ENCODE measurements at regions not wholly inside any gene's neighbourhood (a gene's known extent, or its start where the extent isn't known, plus 50 kb on each side); places are given as distances from the start of the nearest gene placed in this dataset.

DNA sequence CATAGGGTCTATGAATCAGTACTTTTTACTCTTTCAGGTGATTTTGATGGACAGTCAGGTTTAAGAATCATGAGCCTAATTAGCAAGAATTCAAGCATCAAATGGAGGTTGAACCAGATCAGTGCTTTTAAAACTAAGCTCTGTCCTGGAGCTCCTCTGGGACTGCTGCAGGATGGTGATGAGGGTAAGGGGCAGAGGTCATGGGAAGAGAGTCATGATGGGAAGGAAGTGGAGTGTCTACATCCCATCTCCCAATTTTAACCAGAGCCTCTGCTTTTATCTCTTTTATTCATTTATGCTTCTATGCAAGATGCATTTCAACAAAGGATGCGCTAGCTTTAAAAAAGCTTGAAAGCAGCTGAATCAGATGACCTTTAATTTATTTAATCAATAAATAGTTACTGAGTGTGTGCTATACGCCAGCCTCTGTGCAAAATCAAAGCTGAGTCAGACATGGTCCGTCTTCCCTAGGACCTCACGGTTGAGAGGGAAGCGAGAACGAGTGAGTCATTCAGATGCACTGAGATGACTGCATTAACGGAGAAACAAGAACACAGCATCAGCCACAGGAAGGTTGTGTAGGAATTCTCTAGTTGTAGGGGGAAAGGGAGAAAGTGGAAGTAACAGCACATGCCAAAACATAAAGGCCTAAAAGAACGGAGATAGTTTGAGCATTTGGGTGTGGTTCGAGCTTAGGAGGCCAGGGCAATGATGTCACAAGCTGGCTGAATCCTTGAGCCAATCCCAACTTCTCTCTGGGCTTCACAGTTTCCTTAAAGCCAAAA, 441.6 kb upstream of the BRINP1 start:
- Histone ChIP-seq H3K9me3 (no peaks in the 10 kb centered on the region), H3K4me3 (no peak overlapping the region), H3K27me3 (no peaks in the 10 kb centered on the region), H3K27ac (peak overlapping the region; percentile 43 to 48), H3K4me1 (no peaks in the 10 kb centered on the region), H3K36me3 (no peaks in the 10 kb centered on the region)
- TF ChIP-seq, protein P1, sequence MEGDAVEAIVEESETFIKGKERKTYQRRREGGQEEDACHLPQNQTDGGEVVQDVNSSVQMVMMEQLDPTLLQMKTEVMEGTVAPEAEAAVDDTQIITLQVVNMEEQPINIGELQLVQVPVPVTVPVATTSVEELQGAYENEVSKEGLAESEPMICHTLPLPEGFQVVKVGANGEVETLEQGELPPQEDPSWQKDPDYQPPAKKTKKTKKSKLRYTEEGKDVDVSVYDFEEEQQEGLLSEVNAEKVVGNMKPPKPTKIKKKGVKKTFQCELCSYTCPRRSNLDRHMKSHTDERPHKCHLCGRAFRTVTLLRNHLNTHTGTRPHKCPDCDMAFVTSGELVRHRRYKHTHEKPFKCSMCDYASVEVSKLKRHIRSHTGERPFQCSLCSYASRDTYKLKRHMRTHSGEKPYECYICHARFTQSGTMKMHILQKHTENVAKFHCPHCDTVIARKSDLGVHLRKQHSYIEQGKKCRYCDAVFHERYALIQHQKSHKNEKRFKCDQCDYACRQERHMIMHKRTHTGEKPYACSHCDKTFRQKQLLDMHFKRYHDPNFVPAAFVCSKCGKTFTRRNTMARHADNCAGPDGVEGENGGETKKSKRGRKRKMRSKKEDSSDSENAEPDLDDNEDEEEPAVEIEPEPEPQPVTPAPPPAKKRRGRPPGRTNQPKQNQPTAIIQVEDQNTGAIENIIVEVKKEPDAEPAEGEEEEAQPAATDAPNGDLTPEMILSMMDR (IDR thresholded peaks at IDR 0.05): no peak
- DNase-seq (ENCODE audit: low spot score): no peak

DNA sequence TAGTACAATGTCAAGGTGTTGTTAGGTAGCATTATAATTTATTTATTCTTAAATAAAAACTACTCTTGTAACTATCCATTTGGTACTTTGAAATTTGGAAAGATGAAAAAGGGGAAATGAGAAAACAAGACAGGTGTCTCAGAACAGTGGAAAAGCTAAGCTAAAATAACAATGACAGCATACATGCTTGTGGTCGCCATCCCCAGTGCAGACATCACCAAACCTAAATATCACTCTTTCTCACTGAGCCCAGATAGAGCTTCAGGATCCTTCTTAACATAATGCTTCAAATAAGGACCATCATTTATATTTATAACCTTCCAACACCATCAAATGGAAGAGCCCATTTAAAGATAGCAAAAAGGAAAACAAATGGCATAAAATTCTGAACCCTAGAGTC, 434.4 kb upstream of the BRINP1 start:
- no peak for DNase-seq (ENCODE audit: low spot score)
- TF ChIP-seq, protein P1 (IDR thresholded peaks at IDR 0.05): no peak
- no peak overlapping the region for H3K27ac ChIP-seq
- no peaks in the 10 kb centered on the region for H3K9me3 ChIP-seq
- H3K27me3 ChIP-seq: no peaks in the 10 kb centered on the region
- no peaks in the 10 kb centered on the region for H3K36me3 ChIP-seq
- no peak overlapping the region for H3K4me3 ChIP-seq
- no peaks in the 10 kb centered on the region for H3K4me1 ChIP-seq

DNA sequence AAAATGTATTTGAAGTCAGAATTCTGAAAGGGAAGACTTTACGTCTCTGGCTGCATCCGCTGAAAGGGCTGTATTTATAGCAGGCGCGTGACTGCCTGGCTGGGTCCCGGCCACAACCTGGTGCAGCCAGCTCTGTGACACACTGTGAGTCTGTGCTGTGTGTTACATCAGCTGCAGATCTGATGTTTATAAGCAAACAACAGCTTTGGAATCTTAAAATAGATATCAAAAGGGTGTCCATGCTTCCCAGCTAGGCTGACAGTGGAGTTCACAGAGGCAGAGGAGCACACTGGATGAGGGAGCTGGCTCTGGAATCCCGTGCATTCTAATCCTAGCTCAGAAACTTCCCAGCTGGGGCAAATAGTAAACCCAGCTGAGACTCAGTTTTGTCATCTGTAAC, 433.4 kb upstream of the BRINP1 start:
- TF ChIP-seq, protein P1 (IDR thresholded peaks at IDR 0.05): no peak
- Histone ChIP-seq H3K27me3 (no peaks in the 10 kb centered on the region), H3K4me1 (no peaks in the 10 kb centered on the region), H3K36me3 (no peaks in the 10 kb centered on the region), H3K9me3 (no peaks in the 10 kb centered on the region), H3K27ac (peak overlapping the region; percentile 38 to 56), H3K4me3 (no peak overlapping the region)
- peak; percentile 62 for DNase-seq (ENCODE audit: low spot score)

DNA sequence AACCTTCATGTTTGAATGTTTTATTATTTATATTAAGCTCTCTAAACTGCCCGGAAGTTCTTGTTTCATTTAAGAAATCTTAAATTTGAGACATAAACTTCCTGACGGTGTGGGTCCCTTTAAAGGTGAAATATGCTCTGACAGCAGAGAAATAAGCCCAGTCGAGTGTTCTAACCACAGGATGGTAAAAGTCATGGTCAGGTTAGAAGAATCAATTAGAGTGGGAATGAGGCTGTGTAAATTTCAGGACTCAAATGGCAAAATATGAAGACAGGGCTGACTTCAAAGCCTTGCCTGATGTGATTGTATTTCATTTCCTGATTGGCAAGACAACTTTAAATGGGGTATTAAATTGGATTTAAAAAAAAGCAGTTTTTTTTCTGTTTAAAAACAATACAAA, 432.9 kb upstream of the BRINP1 start:
- peak overlapping the region; percentile 38 to 56 for H3K27ac ChIP-seq
- no peaks in the 10 kb centered on the region for H3K36me3 ChIP-seq
- H3K9me3 ChIP-seq: no peaks in the 10 kb centered on the region
- no peak for DNase-seq (ENCODE audit: low spot score)
- no peak overlapping the region for H3K4me3 ChIP-seq
- H3K27me3 ChIP-seq: no peaks in the 10 kb centered on the region
- TF ChIP-seq, protein P1 (IDR thresholded peaks at IDR 0.05): no peak
- no peaks in the 10 kb centered on the region for H3K4me1 ChIP-seq

DNA sequence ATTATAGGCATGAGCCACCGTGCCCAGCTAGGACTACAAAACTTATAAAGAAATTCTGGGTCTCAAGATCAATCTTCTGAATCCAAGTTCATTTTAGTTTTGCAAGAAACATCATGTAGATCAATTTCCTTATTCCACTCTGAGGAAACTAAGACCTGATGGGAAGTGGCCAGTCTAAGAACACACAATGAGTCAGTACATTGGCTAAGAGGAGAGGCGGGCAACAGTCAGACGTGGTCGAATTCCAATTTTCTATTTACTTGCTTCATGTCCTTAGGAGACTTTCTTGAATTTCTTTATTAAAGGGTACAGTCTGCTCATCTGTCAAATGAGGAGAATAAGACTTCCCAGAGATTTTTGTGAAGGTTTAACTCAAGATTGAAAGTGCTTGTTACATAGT, 432.1 kb upstream of the BRINP1 start:
- no peak overlapping the region for H3K27ac ChIP-seq
- DNase-seq (ENCODE audit: low spot score): no peak
- TF ChIP-seq, protein P1 (IDR thresholded peaks at IDR 0.05): no peak

DNA sequence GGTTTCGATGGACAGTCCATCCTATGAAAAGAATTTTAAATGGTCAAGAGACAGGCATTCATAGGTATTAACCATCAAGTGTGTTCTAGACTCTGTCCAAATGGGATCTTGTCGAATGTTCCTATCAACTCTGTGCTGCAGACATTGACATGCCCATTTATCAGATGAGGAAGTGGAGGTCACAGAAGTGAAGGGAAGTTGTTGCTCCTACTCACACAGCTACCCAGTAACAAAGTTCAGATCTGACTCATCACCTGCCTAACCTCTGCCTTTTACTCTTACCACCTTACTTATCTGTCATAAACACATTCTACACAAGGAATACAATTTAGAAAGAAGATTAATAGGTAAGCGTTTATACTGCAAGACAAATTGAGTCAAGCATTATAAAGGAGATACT, 426.2 kb upstream of the BRINP1 start:
- no peak overlapping the region for H3K4me3 ChIP-seq
- no peaks in the 10 kb centered on the region for H3K9me3 ChIP-seq
- no peaks in the 10 kb centered on the region for H3K27me3 ChIP-seq
- no peaks in the 10 kb centered on the region for H3K4me1 ChIP-seq
- no peaks in the 10 kb centered on the region for H3K36me3 ChIP-seq
- TF ChIP-seq, protein P1 (IDR thresholded peaks at IDR 0.05): no peak
- no peak for DNase-seq (ENCODE audit: low spot score)
- H3K27ac ChIP-seq: no peak overlapping the region

More for the DNA sequence above, 432.1 kb upstream of the BRINP1 start:
- Histone ChIP-seq H3K27me3 (no peaks in the 10 kb centered on the region), H3K36me3 (no peaks in the 10 kb centered on the region), H3K9me3 (no peaks in the 10 kb centered on the region), H3K4me3 (no peak overlapping the region), H3K4me1 (no peaks in the 10 kb centered on the region)

Data from right atrium auricular region (tissue), 2 donors.